ENCODE measurements at regions not wholly inside any gene's neighbourhood (a gene's known extent, or its start where the extent isn't known, plus 50 kb on each side); places are given as distances from the start of the nearest gene placed in this dataset.

- no peak for DNase-seq
- TF ChIP-seq POLR2A (IDR thresholded peaks at IDR 0.05) (no peak), POLR2AphosphoS5 (IDR thresholded peaks at IDR 0.05) (no peak), EP300 (IDR thresholded peaks at IDR 0.05) (no peak), CTCF (IDR thresholded peaks at IDR 0.05) (no peak)
- Histone ChIP-seq H3K36me3 (no peaks in the 10 kb centered on the region), H3K27me3 (no peaks in the 10 kb centered on the region), H3K9me3 (no peaks in the 10 kb centered on the region), H3K4me3 (no peak overlapping the region), H3K27ac (no peak overlapping the region), H3K4me1 (no peaks in the 10 kb centered on the region)
- 94 to 98% methylated on average over 1 of the region's 1 CpG for WGBS, 2 donors
- intact Hi-C loops (cut with DNase I): no loop called here
Measured at GRCh38 chr13:58721273-58721672, 1089.7 kb downstream of the PCDH17 start.

GRCh38 chr13:58728126-58728525, 1096.6 kb downstream of the PCDH17 start:
- intact Hi-C loops (cut with DNase I): no loop called here
- no peak for DNase-seq
- WGBS, 2 donors: 46 to 49% methylated on average over 3 of the region's 3 CpGs
- Histone ChIP-seq H3K27ac (no peak overlapping the region), H3K36me3 (no peaks in the 10 kb centered on the region), H3K9me3 (no peaks in the 10 kb centered on the region), H3K27me3 (no peaks in the 10 kb centered on the region), H3K4me3 (no peak overlapping the region), H3K4me1 (no peaks in the 10 kb centered on the region)
- TF ChIP-seq EP300 (IDR thresholded peaks at IDR 0.05) (no peak), CTCF (IDR thresholded peaks at IDR 0.05) (no peak), POLR2A (IDR thresholded peaks at IDR 0.05) (no peak), POLR2AphosphoS5 (IDR thresholded peaks at IDR 0.05) (no peak)

GRCh38 chr13:58729361-58729760, 1097.8 kb downstream of the PCDH17 start:
- Histone ChIP-seq H3K27me3 (no peaks in the 10 kb centered on the region), H3K36me3 (no peaks in the 10 kb centered on the region), H3K27ac (no peak overlapping the region), H3K9me3 (no peaks in the 10 kb centered on the region), H3K4me1 (no peaks in the 10 kb centered on the region), H3K4me3 (no peak overlapping the region)
- intact Hi-C loops (cut with DNase I): no loop called here
- DNase-seq: no peak
- TF ChIP-seq POLR2AphosphoS5 (IDR thresholded peaks at IDR 0.05) (no peak), EP300 (IDR thresholded peaks at IDR 0.05) (no peak), CTCF (IDR thresholded peaks at IDR 0.05) (no peak), POLR2A (IDR thresholded peaks at IDR 0.05) (no peak)
- WGBS, 2 donors: 35 to 55% methylated on average over 1 of the region's 1 CpG

GRCh38 chr13:58744686-58745085, 1113.1 kb downstream of the PCDH17 start:
- intact Hi-C loops (cut with DNase I): no loop called here
- DNase-seq: no peak
- Histone ChIP-seq H3K9me3 (no peaks in the 10 kb centered on the region), H3K4me3 (no peak overlapping the region), H3K36me3 (no peaks in the 10 kb centered on the region), H3K27me3 (no peaks in the 10 kb centered on the region), H3K4me1 (no peaks in the 10 kb centered on the region), H3K27ac (no peak overlapping the region)
- TF ChIP-seq CTCF (IDR thresholded peaks at IDR 0.05) (no peak), EP300 (IDR thresholded peaks at IDR 0.05) (no peak), POLR2A (IDR thresholded peaks at IDR 0.05) (no peak), POLR2AphosphoS5 (IDR thresholded peaks at IDR 0.05) (no peak)
- 84 to 87% methylated on average over 1 of the region's 1 CpG for WGBS, 2 donors

GRCh38 chr13:58767566-58767965, 1136.0 kb downstream of the PCDH17 start:
- 46 to 63% methylated on average over 2 of the region's 2 CpGs for WGBS, 2 donors
- H3K27ac ChIP-seq: no peak overlapping the region
- no peak for TF ChIP-seq EP300 (IDR thresholded peaks at IDR 0.05)
- TF ChIP-seq POLR2A (IDR thresholded peaks at IDR 0.05): no peak
- TF ChIP-seq POLR2AphosphoS5 (IDR thresholded peaks at IDR 0.05): no peak
- no peak for TF ChIP-seq CTCF (IDR thresholded peaks at IDR 0.05)

More at GRCh38 chr13:58767566-58767965, 1136.0 kb downstream of the PCDH17 start:
- intact Hi-C loops (cut with DNase I): no loop called here
- Histone ChIP-seq H3K9me3 (no peaks in the 10 kb centered on the region), H3K4me1 (no peaks in the 10 kb centered on the region), H3K27me3 (no peaks in the 10 kb centered on the region), H3K36me3 (no peaks in the 10 kb centered on the region), H3K4me3 (no peak overlapping the region)
- no peak for DNase-seq

All from sigmoid colon (tissue), 6 donors.